HEK293 (cell line): ENCODE measurements at regions not wholly inside any gene's neighbourhood (a gene's known extent, or its start where the extent isn't known, plus 50 kb on each side); places are given as distances from the start of the nearest gene placed in this dataset.

Experiments used
- CTCF ChIA-PET: fragments of 350-600 bp; formaldehyde crosslinking; extraction: SDS; loops from one replicate; lab custom pipeline; 2021; ENCODE audit warnings: antibody characterized with exemption; lab: Yijun Ruan, JAX
- POLR2A ChIA-PET: fragments of 300-600 bp; formaldehyde crosslinking; extraction: SDS; loops from one replicate; lab custom pipeline; 2020; ENCODE audit warnings: antibody characterized with exemption, inconsistent platforms; lab: Yijun Ruan, JAX
- H3K27ac ChIP-seq: fragments of 200-500 bp; sonication (Bioruptor generic); 2 replicates; pipeline ENCODE4 v1.5.1; 2014; ENCODE audit warnings: low read depth, low read length, control low read depth, inconsistent platforms; ENCODE audit errors: extremely low read depth
- H3K36me3 ChIP-seq, 2 experiments: fragments of 200-500 bp in 1 of 2; sonication (Bioruptor generic) in 1 of 2; 1 replicate in 1 of 2; 2 replicates in 1 of 2; pipeline ENCODE4 v1.5.1; 2014 to 2017; ENCODE audit warnings: inconsistent platforms in 2 of 2, low read length in 2 of 2; ENCODE audit not compliant: control insufficient read depth in 2 of 2, insufficient read depth in 1 of 2
- H3K4me1 ChIP-seq: fragments of 200-500 bp; sonication (Bioruptor generic); 2 replicates; pipeline ENCODE4 v1.5.1; 2014; ENCODE audit warnings: mild to moderate bottlenecking, low read length, inconsistent platforms; ENCODE audit not compliant: control insufficient read depth, insufficient read depth
- H3K4me3 ChIP-seq: 2 replicates; pipeline ENCODE4 v1.5.1; 2011; ENCODE audit warnings: low read depth, mild to moderate bottlenecking, control low read depth, low read length, moderate library complexity
- H3K9me3 ChIP-seq: fragments of 200-500 bp; sonication (Bioruptor generic); 2 replicates; pipeline ENCODE4 v1.5.1; 2014; ENCODE audit warnings: low read depth, low read length, inconsistent platforms; ENCODE audit not compliant: control insufficient read depth, insufficient read depth
- GFI1B ChIP-seq: fragments of 450-650 bp; formaldehyde crosslinking; IDR thresholded peaks from 2 replicates; pipeline ENCODE4 v1.5.1; 2016; ENCODE audit warnings: missing biosample characterization, missing genetic modification characterization
- HOXC10 ChIP-seq: sonication (generic); formaldehyde crosslinking; IDR thresholded peaks from 2 replicates; pipeline ENCODE4 v1.8.1; 2023; ENCODE audit warnings: mild to moderate bottlenecking, missing genetic modification reagents
- MYNN ChIP-seq: fragments of 450-650 bp; formaldehyde crosslinking; IDR thresholded peaks from 2 replicates; pipeline ENCODE4 v1.5.1; 2016; ENCODE audit warnings: missing biosample characterization, missing genetic modification characterization, borderline replicate concordance
- OSR2 ChIP-seq: fragments of 450-650 bp; formaldehyde crosslinking; IDR thresholded peaks from 2 replicates; pipeline ENCODE4 v1.5.1; 2016; ENCODE audit warnings: missing biosample characterization, missing genetic modification characterization
- OVOL3 ChIP-seq: fragments of 450-650 bp; formaldehyde crosslinking; IDR thresholded peaks from 2 replicates; pipeline ENCODE4 v1.5.1; 2016; ENCODE audit warnings: missing biosample characterization, missing genetic modification characterization
- ZBTB20 ChIP-seq: fragments of 450-650 bp; formaldehyde crosslinking; IDR thresholded peaks from 2 replicates; pipeline ENCODE4 v1.5.1; 2016; ENCODE audit warnings: missing biosample characterization, missing genetic modification characterization
- ZNF112 ChIP-seq: fragments of 450-650 bp; formaldehyde crosslinking; IDR thresholded peaks from 2 replicates; pipeline ENCODE4 v1.5.0; 2017; ENCODE audit warnings: missing biosample characterization, missing genetic modification characterization
- ZNF138 ChIP-seq: fragments of 450-650 bp; formaldehyde crosslinking; IDR thresholded peaks from 2 replicates; pipeline ENCODE4 v1.5.1; 2016; ENCODE audit warnings: missing biosample characterization, missing genetic modification characterization, borderline replicate concordance
- ZNF146 ChIP-seq: fragments of 450-650 bp; formaldehyde crosslinking; IDR thresholded peaks from 2 replicates; pipeline ENCODE4 v1.5.1; 2016; ENCODE audit warnings: missing biosample characterization, missing genetic modification characterization
- ZNF155 ChIP-seq: fragments of 450-650 bp; formaldehyde crosslinking; IDR thresholded peaks from 2 replicates; pipeline ENCODE4 v1.5.1; 2016; ENCODE audit warnings: missing biosample characterization, missing genetic modification characterization
- ZNF175 ChIP-seq: fragments of 450-650 bp; formaldehyde crosslinking; IDR thresholded peaks from 2 replicates; pipeline ENCODE4 v1.5.1; 2016; ENCODE audit warnings: missing biosample characterization, missing genetic modification characterization
- ZNF239 ChIP-seq: fragments of 450-650 bp; formaldehyde crosslinking; IDR thresholded peaks from 2 replicates; pipeline ENCODE4 v1.5.1; 2016; ENCODE audit warnings: missing biosample characterization, missing genetic modification characterization
- ZNF391 ChIP-seq: fragments of 450-650 bp; formaldehyde crosslinking; IDR thresholded peaks from 2 replicates; pipeline ENCODE4 v1.5.1; 2016; ENCODE audit warnings: low read depth, missing biosample characterization, missing genetic modification characterization, borderline replicate concordance
- ZNF394 ChIP-seq: fragments of 450-650 bp; formaldehyde crosslinking; IDR thresholded peaks from 2 replicates; pipeline ENCODE4 v1.5.1; 2016; ENCODE audit warnings: missing biosample characterization, missing genetic modification characterization, mild to moderate bottlenecking, moderate library complexity, borderline replicate concordance
- ZNF404 ChIP-seq: fragments of 450-650 bp; formaldehyde crosslinking; IDR thresholded peaks from 2 replicates; pipeline ENCODE4 v1.5.1; 2017; ENCODE audit warnings: missing biosample characterization, missing genetic modification characterization
- ZNF501 ChIP-seq: fragments of 450-650 bp; formaldehyde crosslinking; IDR thresholded peaks from 2 replicates; pipeline ENCODE4 v1.5.1; 2016; ENCODE audit warnings: missing biosample characterization, missing genetic modification characterization
- ZNF549 ChIP-seq: fragments of 450-650 bp; IDR thresholded peaks from 2 replicates; pipeline ENCODE4 v1.5.1; 2018; ENCODE audit warnings: missing biosample characterization, missing genetic modification characterization, mild to moderate bottlenecking, inconsistent platforms, moderate library complexity
- ZNF558 ChIP-seq: fragments of 450-650 bp; formaldehyde crosslinking; IDR thresholded peaks from 2 replicates; pipeline ENCODE4 v1.5.1; 2016; ENCODE audit warnings: missing biosample characterization, missing genetic modification characterization
- ZNF623 ChIP-seq: fragments of 450-650 bp; formaldehyde crosslinking; IDR thresholded peaks from 2 replicates; pipeline ENCODE4 v1.5.1; 2016; ENCODE audit warnings: missing biosample characterization, missing genetic modification characterization
- ZNF626 ChIP-seq: fragments of 450-650 bp; sonication (Bioruptor Pico); formaldehyde crosslinking; IDR thresholded peaks from 2 replicates; pipeline ENCODE4 v1.5.1; 2018; ENCODE audit warnings: missing biosample characterization, missing genetic modification characterization, inconsistent platforms
- ZNF654 ChIP-seq: fragments of 450-650 bp; formaldehyde crosslinking; IDR thresholded peaks from 2 replicates; pipeline ENCODE4 v1.5.1; 2016; ENCODE audit warnings: low read depth, missing biosample characterization, missing genetic modification characterization
- ZNF747 ChIP-seq: fragments of 450-650 bp; formaldehyde crosslinking; IDR thresholded peaks from 2 replicates; pipeline ENCODE4 v1.5.1; 2016; ENCODE audit warnings: missing biosample characterization, missing genetic modification characterization
- ZSCAN23 ChIP-seq: fragments of 450-650 bp; formaldehyde crosslinking; IDR thresholded peaks from 2 replicates; pipeline ENCODE4 v1.5.1; 2016; ENCODE audit warnings: missing biosample characterization, missing genetic modification characterization
- TF ChIP-seq, protein P1 (sequence below): fragments of 450-650 bp; formaldehyde crosslinking; IDR thresholded peaks from 2 replicates; pipeline ENCODE4 v1.5.1; 2016; ENCODE audit warnings: missing biosample characterization, missing genetic modification characterization
- TF ChIP-seq, protein P2 (sequence below): fragments of 450-650 bp; formaldehyde crosslinking; IDR thresholded peaks from 2 replicates; pipeline ENCODE4 v1.5.1; 2016; ENCODE audit warnings: missing biosample characterization, missing genetic modification characterization
- TF ChIP-seq, protein P3 (sequence below): fragments of 450-650 bp; formaldehyde crosslinking; IDR thresholded peaks from 2 replicates; pipeline ENCODE4 v1.5.1; 2016; ENCODE audit warnings: missing biosample characterization, missing genetic modification characterization
- TF ChIP-seq, protein P4 (sequence below): fragments of 450-650 bp; formaldehyde crosslinking; IDR thresholded peaks from 2 replicates; pipeline ENCODE4 v1.5.1; 2016; ENCODE audit warnings: missing biosample characterization, missing genetic modification characterization
- TF ChIP-seq, protein P5 (sequence below): fragments of 450-650 bp; formaldehyde crosslinking; IDR thresholded peaks from 2 replicates; pipeline ENCODE4 v1.5.1; 2016; ENCODE audit warnings: missing biosample characterization, missing genetic modification characterization, borderline replicate concordance

DNA sequence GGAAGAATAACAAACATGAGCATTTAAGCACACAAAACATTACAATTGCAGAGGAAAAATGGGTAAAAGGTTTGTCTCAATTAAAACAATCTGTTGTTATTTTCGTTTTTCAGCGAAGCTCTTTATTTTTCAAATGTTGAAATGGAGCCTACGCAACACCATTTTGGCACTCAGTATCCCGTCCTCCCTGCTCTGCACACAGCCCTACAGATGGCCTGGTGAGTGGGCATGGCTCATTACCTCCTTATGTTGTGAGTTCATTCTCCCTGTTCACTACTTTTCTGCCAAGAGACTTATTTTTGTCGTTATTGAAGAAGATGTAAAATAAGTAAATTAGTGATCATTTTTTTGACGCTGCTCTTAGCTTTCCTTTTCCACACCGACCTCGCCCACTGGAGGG lies 167.8 kb upstream of the CXCL12 start:
- Histone ChIP-seq H3K36me3 (no peaks in the 10 kb centered on the region), H3K4me3 (no peak overlapping the region), H3K4me1 (no peaks in the 10 kb centered on the region), H3K9me3 (no peaks in the 10 kb centered on the region; the same call in 1 of the 2 replicates), H3K27ac (no peak overlapping the region)
- TF ChIP-seq OVOL3 (tag by site-specific recombination) = no peak
- TF ChIP-seq ZNF623 (tag by site-specific recombination) = no peak
- TF ChIP-seq ZNF549 (tag by site-specific recombination) = no peak
- no peak for TF ChIP-seq ZNF626 (tag by site-specific recombination)
- no peak for TF ChIP-seq ZNF146 (tag by site-specific recombination)
- TF ChIP-seq ZNF654 (tag by site-specific recombination) = no peak
- no peak for TF ChIP-seq GFI1B (tag by site-specific recombination)
- TF ChIP-seq, protein P1, sequence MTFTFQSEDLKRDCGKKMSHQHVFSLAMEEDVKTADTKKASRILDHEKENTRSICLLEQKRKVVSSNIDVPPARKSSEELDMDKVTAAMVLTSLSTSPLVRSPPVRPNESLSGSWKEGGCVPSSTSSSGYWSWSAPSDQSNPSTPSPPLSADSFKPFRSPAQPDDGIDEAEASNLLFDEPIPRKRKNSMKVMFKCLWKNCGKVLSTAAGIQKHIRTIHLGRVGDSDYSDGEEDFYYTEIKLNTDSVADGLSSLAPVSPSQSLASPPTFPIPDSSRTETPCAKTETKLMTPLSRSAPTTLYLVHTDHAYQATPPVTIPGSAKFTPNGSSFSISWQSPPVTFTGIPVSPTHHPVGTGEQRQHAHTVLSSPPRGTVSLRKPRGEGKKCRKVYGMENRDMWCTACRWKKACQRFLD (tag by site-specific recombination) = no peak
- no peak for TF ChIP-seq HOXC10
- TF ChIP-seq, protein P2, sequence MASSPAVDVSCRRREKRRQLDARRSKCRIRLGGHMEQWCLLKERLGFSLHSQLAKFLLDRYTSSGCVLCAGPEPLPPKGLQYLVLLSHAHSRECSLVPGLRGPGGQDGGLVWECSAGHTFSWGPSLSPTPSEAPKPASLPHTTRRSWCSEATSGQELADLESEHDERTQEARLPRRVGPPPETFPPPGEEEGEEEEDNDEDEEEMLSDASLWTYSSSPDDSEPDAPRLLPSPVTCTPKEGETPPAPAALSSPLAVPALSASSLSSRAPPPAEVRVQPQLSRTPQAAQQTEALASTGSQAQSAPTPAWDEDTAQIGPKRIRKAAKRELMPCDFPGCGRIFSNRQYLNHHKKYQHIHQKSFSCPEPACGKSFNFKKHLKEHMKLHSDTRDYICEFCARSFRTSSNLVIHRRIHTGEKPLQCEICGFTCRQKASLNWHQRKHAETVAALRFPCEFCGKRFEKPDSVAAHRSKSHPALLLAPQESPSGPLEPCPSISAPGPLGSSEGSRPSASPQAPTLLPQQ (tag by site-specific recombination) = no peak
- no peak for TF ChIP-seq ZNF239 (tag by site-specific recombination)
- no peak for TF ChIP-seq ZNF747 (tag by site-specific recombination)
- TF ChIP-seq ZNF112 = no peak
- no peak for TF ChIP-seq MYNN (tag by site-specific recombination)
- no peak for TF ChIP-seq ZNF501 (tag by site-specific recombination)
- TF ChIP-seq, protein P3, sequence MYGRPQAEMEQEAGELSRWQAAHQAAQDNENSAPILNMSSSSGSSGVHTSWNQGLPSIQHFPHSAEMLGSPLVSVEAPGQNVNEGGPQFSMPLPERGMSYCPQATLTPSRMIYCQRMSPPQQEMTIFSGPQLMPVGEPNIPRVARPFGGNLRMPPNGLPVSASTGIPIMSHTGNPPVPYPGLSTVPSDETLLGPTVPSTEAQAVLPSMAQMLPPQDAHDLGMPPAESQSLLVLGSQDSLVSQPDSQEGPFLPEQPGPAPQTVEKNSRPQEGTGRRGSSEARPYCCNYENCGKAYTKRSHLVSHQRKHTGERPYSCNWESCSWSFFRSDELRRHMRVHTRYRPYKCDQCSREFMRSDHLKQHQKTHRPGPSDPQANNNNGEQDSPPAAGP (tag by site-specific recombination) = no peak
- TF ChIP-seq OSR2 (tag by site-specific recombination) = no peak
- TF ChIP-seq ZNF138 (tag by site-specific recombination) = no peak
- ChIA-PET CTCF (interaction anchor here (0.8 kb wide), 1 partner anchor 305 kb away, joined by 3 read pairs; no protein-coding TSS in a partner anchor), POLR2A (no interaction called here)

DNA sequence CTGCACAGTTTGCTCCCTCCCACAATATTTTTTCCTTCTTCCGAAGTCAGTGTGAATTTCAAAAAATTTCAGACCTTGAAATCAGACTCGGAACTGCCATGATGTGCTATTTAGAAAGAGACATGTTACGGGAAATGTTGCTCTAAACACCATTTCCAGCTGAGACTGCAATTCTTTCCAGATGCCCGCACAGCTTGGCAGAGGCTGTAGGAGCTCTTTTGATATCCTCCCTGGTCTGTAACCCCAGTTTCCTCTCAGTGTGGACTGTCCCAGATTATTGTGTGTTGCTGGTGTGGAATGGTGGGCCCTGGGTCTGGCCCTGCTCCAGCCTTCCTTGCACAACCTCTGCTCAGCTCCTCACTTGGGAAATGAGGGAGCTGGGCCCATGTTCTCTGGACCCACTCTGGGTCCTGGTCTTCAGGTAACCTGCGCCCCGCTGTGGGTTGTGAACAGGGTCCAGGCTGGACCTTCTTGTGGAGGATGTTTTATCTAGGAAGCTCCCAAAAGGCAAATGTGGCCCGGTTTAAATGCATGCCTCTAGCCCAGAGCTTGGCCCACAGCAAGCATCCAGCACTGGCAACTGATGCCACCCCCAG lies 172.8 kb upstream of the CXCL12 start:
- Histone ChIP-seq H3K27ac (no peak overlapping the region), H3K36me3 (no peaks in the 10 kb centered on the region), H3K4me1 (no peaks in the 10 kb centered on the region), H3K9me3 (no peaks in the 10 kb centered on the region), H3K4me3 (no peak overlapping the region)
- POLR2A ChIA-PET = no interaction called here
- CTCF ChIA-PET = interaction anchor here (1.1 kb wide), 2 partner anchors 39 to 70 kb away, joined by 3 to 5 read pairs; no protein-coding TSS in a partner anchor
- TF ChIP-seq, protein P4, sequence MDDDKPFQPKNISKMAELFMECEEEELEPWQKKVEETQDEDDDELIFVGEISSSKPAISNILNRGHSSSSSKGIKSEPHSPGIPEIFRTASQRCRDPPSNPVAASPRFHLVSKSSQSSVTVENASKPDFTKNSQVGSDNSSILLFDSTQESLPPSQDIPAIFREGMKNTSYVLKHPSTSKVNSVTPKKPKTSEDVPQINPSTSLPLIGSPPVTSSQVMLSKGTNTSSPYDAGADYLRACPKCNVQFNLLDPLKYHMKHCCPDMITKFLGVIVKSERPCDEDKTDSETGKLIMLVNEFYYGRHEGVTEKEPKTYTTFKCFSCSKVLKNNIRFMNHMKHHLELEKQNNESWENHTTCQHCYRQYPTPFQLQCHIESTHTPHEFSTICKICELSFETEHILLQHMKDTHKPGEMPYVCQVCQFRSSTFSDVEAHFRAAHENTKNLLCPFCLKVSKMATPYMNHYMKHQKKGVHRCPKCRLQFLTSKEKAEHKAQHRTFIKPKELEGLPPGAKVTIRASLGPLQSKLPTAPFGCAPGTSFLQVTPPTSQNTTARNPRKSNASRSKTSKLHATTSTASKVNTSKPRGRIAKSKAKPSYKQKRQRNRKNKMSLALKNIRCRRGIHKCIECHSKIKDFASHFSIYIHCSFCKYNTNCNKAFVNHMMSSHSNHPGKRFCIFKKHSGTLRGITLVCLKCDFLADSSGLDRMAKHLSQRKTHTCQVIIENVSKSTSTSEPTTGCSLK (tag by site-specific recombination) = no peak
- TF ChIP-seq ZNF391 (no peak), ZNF558 (tag by site-specific recombination) (no peak), ZNF175 (no peak), ZNF404 (tag by site-specific recombination) (no peak), ZBTB20 (tag by site-specific recombination) (no peak), ZNF394 (no peak), ZSCAN23 (tag by site-specific recombination) (no peak), ZNF155 (no peak)
- TF ChIP-seq, protein P5, sequence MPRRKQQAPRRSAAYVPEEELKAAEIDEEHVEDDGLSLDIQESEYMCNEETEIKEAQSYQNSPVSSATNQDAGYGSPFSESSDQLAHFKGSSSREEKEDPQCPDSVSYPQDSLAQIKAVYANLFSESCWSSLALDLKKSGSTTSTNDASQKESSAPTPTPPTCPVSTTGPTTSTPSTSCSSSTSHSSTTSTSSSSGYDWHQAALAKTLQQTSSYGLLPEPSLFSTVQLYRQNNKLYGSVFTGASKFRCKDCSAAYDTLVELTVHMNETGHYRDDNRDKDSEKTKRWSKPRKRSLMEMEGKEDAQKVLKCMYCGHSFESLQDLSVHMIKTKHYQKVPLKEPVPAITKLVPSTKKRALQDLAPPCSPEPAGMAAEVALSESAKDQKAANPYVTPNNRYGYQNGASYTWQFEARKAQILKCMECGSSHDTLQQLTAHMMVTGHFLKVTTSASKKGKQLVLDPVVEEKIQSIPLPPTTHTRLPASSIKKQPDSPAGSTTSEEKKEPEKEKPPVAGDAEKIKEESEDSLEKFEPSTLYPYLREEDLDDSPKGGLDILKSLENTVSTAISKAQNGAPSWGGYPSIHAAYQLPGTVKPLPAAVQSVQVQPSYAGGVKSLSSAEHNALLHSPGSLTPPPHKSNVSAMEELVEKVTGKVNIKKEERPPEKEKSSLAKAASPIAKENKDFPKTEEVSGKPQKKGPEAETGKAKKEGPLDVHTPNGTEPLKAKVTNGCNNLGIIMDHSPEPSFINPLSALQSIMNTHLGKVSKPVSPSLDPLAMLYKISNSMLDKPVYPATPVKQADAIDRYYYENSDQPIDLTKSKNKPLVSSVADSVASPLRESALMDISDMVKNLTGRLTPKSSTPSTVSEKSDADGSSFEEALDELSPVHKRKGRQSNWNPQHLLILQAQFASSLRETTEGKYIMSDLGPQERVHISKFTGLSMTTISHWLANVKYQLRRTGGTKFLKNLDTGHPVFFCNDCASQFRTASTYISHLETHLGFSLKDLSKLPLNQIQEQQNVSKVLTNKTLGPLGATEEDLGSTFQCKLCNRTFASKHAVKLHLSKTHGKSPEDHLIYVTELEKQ = no peak
